ENCODE measurements at regions not wholly inside any gene's neighbourhood (a gene's known extent, or its start where the extent isn't known, plus 50 kb on each side); places are given as distances from the start of the nearest gene placed in this dataset.

DNA sequence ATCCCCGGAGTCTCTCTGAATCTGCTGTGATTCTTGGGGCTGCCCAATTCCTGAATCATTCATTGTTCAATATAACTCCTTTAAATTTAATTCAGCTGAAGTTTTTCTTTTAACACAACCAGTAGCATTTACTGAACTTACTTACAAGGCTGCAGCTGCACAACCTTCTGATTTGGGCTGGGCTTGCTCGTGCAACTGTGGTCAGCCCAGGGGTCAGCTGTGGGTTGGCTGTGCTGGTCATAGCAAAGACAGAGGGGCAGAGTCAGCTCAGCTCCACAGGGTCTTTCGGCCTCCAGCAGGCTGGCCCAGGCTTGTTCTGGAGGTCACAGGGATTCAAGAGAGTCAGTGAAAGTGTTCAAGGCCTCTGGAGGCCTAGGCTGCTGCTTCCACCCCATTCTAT is 186.1 kb downstream of the MATN1 start:
- H3K4me3 ChIP-seq (ENCODE audit: low read length) = no peak overlapping the region
- TF ChIP-seq EZH2phosphoT487 (IDR thresholded peaks at IDR 0.05; ENCODE audit: borderline replicate concordance, low read length) (no peak), CTCF (IDR thresholded peaks at IDR 0.05; ENCODE audit: low read depth, low read length, poor library complexity, severe bottlenecking) (no peak)

GRCh38 chr1:30536530-30536929 is 186.9 kb downstream of the MATN1 start:
- no peaks in the 10 kb centered on the region for H4K20me1 ChIP-seq (ENCODE audit: control insufficient read depth, insufficient read depth, low read depth, low read length)
- H3K79me2 ChIP-seq (ENCODE audit: control insufficient read depth, low read length) = no peaks in the 10 kb centered on the region
- H3K4me1 ChIP-seq (ENCODE audit: control insufficient read depth, low read length) = no peaks in the 10 kb centered on the region
- H3K27ac ChIP-seq (ENCODE audit: low read depth, low read length) = no peak overlapping the region
- no peaks in the 10 kb centered on the region for H3K9me3 ChIP-seq (ENCODE audit: control insufficient read depth, insufficient read depth, low read length)
- TF ChIP-seq CTCF (IDR thresholded peaks at IDR 0.05; ENCODE audit: low read depth, low read length, poor library complexity, severe bottlenecking) = no peak
- TF ChIP-seq EZH2phosphoT487 (IDR thresholded peaks at IDR 0.05; ENCODE audit: borderline replicate concordance, low read length) = no peak
- H3K27me3 ChIP-seq (ENCODE audit: control insufficient read depth, low read length) = peaks cover 4% of the 10 kb centered on the region
- H3F3A ChIP-seq (ENCODE audit: control insufficient read depth, insufficient read depth) = no peaks in the 10 kb centered on the region
- H3K9me2 ChIP-seq (replicated peaks; ENCODE audit: control insufficient read depth, low read length) = no peaks in the 10 kb centered on the region
- H3K36me3 ChIP-seq (ENCODE audit: control insufficient read depth, low read length) = no peaks in the 10 kb centered on the region
- H3K4me2 ChIP-seq (ENCODE audit: low read length) = no peak overlapping the region
- no peak overlapping the region for H3K4me3 ChIP-seq (ENCODE audit: low read length)

More for the DNA sequence above, 186.1 kb downstream of the MATN1 start:
- no peaks in the 10 kb centered on the region for H3F3A ChIP-seq (ENCODE audit: control insufficient read depth, insufficient read depth)
- H3K4me1 ChIP-seq (ENCODE audit: control insufficient read depth, low read length) = no peaks in the 10 kb centered on the region
- peaks cover 4% of the 10 kb centered on the region for H3K27me3 ChIP-seq (ENCODE audit: control insufficient read depth, low read length)
- H4K20me1 ChIP-seq (ENCODE audit: control insufficient read depth, insufficient read depth, low read depth, low read length) = no peaks in the 10 kb centered on the region
- no peak overlapping the region for H3K27ac ChIP-seq (ENCODE audit: low read depth, low read length)
- H3K4me2 ChIP-seq (ENCODE audit: low read length) = no peak overlapping the region
- no peaks in the 10 kb centered on the region for H3K9me2 ChIP-seq (replicated peaks; ENCODE audit: control insufficient read depth, low read length)
- no peaks in the 10 kb centered on the region for H3K36me3 ChIP-seq (ENCODE audit: control insufficient read depth, low read length)
- no peaks in the 10 kb centered on the region for H3K9me3 ChIP-seq (ENCODE audit: control insufficient read depth, insufficient read depth, low read length)
- H3K79me2 ChIP-seq (ENCODE audit: control insufficient read depth, low read length) = no peaks in the 10 kb centered on the region

- Histone ChIP-seq H3K4me3 (ENCODE audit: low read length) (no peak overlapping the region), H3K27me3 (ENCODE audit: control insufficient read depth, low read length) (peaks cover 4% of the 10 kb centered on the region), H3K9me3 (ENCODE audit: control insufficient read depth, insufficient read depth, low read length) (no peaks in the 10 kb centered on the region), H3F3A (ENCODE audit: control insufficient read depth, insufficient read depth) (no peaks in the 10 kb centered on the region), H4K20me1 (ENCODE audit: control insufficient read depth, insufficient read depth, low read depth, low read length) (no peaks in the 10 kb centered on the region), H3K9me2 (replicated peaks; ENCODE audit: control insufficient read depth, low read length) (no peaks in the 10 kb centered on the region), H3K4me1 (ENCODE audit: control insufficient read depth, low read length) (no peaks in the 10 kb centered on the region), H3K4me2 (ENCODE audit: low read length) (no peak overlapping the region), H3K36me3 (ENCODE audit: control insufficient read depth, low read length) (no peaks in the 10 kb centered on the region), H3K27ac (ENCODE audit: low read depth, low read length) (no peak overlapping the region), H3K79me2 (ENCODE audit: control insufficient read depth, low read length) (no peaks in the 10 kb centered on the region)
- TF ChIP-seq CTCF (IDR thresholded peaks at IDR 0.05; ENCODE audit: low read depth, low read length, poor library complexity, severe bottlenecking) (no peak), EZH2phosphoT487 (IDR thresholded peaks at IDR 0.05; ENCODE audit: borderline replicate concordance, low read length) (no peak)
Observed at GRCh38 chr1:30535595-30536325, 187.6 kb downstream of the MATN1 start.
